SH-SY5Y (cell line): ENCODE measurements at regions not wholly inside any gene's neighbourhood (a gene's known extent, or its start where the extent isn't known, plus 50 kb on each side); places are given as distances from the start of the nearest gene placed in this dataset.

Experiments used
- GATA2 ChIP-seq: IDR thresholded peaks from 2 replicates; pipeline ENCODE4 v1.6.1; 2011; ENCODE audit warnings: mild to moderate bottlenecking, low read depth, low read length
- GATA3 ChIP-seq: IDR thresholded peaks from 2 replicates; pipeline ENCODE4 v1.6.1; 2011; ENCODE audit warnings: low read depth, mild to moderate bottlenecking, low read length, moderate library complexity

DNA sequence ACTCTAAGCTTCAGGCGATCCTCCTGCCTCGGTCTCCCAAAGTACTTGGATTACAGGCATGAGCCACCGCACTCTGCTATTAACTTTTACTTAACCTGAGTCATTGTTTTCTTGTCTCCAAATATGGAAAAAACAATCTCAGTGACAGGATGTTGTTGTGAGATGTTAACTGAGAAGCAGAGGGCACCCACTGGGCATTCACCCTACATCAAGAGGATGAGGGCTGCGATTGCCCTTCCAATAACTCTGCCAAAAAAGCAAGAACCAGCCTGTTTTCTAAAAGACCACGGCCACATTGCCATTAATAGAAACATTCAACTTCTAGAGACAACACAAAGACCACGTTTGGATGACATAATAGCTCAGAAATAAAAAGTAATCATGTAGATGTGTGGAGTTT is 107.6 kb upstream of the SGK1 start:
- TF ChIP-seq GATA3 (no peak), GATA2 (no peak)

DNA sequence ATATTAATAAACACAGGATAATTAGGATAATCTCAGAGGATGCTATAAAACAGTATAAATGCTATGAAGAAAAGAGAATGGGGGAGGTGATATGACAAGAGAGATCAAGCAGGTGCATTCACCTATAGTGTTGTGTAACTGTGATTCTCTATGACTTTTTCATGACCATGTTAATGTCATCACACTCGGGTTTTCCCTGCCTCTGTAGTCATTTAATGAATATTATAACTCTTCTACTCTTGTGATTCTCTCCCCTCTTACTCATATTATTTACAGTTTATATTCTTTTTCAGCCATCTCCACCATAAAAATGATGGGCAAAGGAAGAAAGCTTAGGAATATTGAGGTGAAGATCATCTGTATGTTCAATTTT is 106.9 kb upstream of the SGK1 start:
- no peak for TF ChIP-seq GATA3

DNA sequence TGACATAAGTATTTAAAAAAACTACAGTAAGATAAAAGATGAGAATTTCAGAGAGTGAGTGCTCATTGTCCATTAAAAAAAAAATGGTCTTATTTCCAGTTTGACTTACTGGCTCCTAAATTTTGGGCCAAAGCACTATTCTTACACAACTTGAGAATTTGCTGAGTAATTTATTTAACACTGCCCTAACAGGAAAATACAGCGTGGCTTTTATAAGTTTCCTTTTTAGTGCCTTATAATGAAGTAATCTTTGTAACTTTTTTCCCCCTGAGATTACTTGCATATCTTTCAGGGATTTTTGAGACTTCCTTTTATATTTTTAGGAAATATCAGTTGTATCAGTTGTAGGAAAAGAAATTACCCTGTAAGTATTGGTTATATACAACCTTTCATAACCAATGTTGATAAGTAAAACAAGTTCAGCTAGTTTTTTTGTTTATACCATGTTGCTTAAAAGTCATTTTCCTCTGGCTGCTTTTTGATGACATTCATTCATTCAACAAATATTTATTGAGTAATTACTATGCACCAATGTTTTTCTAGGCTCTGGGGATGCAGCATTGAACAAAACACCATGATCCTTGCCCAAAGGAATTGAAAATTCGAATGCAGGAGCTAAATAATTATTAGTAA is 106.4 kb upstream of the SGK1 start:
- no peak for TF ChIP-seq GATA2
- TF ChIP-seq GATA3: no peak

DNA sequence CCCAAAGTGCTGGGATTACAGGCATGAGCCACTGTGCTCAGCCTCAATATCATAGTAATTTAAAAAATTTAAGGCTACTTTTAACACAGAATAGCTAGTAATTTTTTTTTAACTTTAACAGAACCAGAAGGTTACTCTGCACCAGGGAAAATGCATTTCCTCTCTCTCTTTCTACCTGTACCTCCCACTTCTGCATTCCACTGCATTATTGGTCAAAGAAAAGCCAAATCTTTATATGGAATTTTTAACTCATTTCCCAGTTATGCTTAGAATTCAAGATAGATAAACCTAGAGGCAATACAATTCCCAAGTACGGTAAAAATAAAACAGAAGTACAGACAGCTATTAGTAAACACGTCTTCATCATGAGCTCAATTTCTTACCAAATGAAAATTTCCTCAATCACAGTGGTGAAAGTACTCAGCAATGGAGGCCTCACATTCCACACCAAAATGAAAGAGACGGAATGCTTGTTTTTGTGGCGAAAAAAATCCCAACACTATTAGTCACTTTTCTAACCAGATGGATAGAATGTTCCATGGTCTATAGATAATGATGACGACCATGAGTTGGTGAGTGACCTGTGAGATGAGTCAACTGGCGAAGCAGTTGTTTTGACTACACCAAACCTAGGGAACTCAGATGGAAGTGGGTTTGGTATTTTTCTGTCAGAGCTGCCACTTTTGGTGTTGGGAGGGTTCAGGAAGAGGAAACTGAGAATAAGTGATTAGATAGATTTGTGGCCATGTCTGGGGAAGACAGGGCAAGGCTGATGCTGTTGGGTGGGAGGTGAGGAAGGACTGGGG is 104.7 kb upstream of the SGK1 start:
- TF ChIP-seq GATA3: no peak
- no peak for TF ChIP-seq GATA2

DNA sequence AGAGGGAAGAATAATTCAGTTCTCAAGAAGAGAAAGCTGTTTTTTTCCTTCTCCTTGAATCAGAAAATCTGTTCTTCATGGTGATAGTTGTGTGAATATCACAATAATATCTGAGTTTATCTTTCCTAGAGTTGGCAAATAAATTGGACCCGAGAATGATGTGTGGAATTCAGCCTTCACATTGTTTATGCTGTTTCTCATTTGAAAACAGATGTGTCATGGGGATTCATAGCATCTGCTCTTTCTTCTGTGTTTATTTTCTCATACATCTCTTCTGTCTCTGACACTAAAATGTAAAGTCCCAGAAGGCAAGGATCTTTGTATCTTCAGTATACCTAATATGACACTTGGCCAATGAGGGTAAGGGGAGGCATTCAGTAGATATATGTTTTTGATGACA is 103.6 kb upstream of the SGK1 start:
- TF ChIP-seq GATA3 (no peak), GATA2 (no peak)

DNA sequence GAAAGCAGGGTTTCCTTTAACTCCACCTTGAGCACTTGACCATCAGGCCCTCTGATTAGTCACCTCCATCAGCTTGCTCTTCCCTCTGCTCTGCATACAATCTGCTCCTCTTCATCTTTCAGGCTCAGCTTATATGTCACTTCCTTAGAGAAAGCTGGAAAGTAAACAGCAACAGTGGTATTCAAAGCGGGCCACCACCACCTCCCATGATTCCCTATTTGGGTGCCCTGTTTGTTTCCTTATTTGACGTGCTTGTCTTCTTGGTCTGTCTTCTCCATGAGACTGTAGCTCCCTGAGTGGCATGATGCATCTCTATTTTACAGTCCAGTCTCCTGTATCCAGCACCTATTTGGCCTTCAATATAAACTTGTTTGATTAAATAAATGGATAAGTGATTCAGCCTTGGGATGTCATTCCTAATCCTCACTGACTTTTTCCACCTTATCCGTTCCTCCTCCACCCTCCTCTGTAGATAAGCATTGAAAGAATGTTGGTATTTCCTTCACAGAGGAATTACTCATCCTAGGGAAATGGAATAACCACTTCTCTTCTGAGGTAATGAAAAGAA is 102.8 kb upstream of the SGK1 start:
- TF ChIP-seq GATA3 (no peak), GATA2 (no peak)

- TF ChIP-seq GATA3: no peak
- no peak for TF ChIP-seq GATA2
Measured at GRCh38 chr6:134419716-134420115, 101.8 kb upstream of the SGK1 start.

- TF ChIP-seq GATA2 (no peak), GATA3 (no peak)
Measured at GRCh38 chr6:134416418-134417154, 98.7 kb upstream of the SGK1 start.

- TF ChIP-seq GATA3: no peak
- TF ChIP-seq GATA2: no peak
Measured at GRCh38 chr6:134415656-134416055, 97.7 kb upstream of the SGK1 start.

DNA sequence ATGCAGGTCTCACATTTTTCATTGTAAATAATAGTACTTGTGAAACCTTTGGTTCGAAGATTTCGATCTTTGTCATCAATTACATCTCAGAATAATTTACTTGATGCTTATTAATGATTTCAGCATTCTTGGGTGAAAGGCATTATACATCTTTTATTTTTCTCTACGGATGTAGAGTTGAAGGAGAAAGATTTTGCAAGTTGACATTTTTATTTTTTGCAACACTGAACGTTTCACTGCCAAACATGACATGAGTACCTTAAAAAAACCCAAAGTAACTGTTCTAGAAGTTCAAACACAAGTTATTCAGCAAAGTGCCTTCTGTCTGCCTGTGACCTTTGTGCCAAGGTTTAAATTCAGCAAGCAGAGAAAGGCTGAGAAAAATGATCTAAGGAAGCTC is 97.3 kb upstream of the SGK1 start:
- TF ChIP-seq GATA2: no peak
- TF ChIP-seq GATA3: no peak

DNA sequence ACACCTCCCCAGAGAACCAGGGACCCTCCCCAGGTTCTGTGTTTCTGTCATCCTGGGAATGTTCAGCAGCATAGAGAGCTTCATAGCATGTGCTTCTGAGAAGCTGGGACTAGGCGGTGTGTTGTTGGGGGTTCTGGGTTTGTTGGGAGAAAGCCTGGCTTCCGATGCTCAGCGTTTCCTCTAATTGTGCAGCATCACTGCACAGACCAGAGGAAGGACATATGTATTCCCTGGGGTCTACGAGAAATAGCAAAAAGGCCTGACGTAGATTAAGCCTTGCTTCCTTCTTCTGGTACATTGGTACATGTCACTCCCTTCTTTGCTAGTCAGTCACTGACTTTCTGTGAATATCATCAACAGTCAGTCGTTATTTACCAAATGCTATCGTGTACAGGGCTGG is 96.9 kb upstream of the SGK1 start:
- TF ChIP-seq GATA3 (no peak), GATA2 (no peak)

- TF ChIP-seq GATA2: no peak
- TF ChIP-seq GATA3: no peak
Measured at GRCh38 chr6:134413241-134413643, 95.3 kb upstream of the SGK1 start.

- TF ChIP-seq GATA3 (no peak), GATA2 (no peak)
Measured at GRCh38 chr6:134410541-134410940, 92.6 kb upstream of the SGK1 start.

GRCh38 chr6:134407791-134408190 is 89.9 kb upstream of the SGK1 start:
- no peak for TF ChIP-seq GATA3
- TF ChIP-seq GATA2: no peak

- TF ChIP-seq GATA2 (no peak), GATA3 (no peak)
Measured at GRCh38 chr6:134406311-134406710, 88.4 kb upstream of the SGK1 start.

DNA sequence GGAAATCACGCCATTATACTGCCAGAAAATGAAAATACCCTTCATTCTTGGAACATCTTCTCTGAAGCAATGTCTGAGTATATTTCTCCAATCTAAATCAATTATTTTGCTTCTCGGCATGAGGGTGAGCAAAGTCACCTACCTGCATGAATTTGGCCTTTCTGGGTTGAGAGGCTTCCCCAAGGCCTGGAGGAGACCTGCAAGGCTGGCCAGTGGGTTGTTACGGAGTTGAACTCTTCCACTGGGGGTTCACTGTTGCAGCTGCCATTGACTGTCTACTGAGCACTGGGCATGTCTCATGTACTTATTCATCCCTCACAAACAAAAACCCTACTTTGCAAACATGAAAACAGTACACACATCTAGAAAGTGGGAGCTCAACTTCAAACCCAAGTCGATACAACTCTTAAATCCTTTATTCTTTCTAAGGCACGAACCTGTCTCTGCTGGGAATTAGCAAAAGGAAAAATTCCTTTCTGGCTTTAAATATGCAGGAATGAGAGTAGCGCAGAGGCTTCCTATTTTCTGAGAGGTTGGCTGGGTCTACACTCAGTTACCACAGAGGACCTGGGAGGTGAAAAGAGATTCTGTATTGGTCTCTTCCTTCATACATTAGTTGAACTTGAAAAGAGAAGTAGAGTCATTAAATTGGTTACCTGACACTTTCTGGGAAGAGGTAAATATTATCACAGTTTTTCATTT is 87.6 kb upstream of the SGK1 start:
- TF ChIP-seq GATA3 (no peak), GATA2 (no peak)
